CD14-positive monocyte (primary cell): ENCODE measurements at regions not wholly inside any gene's neighbourhood (a gene's known extent, or its start where the extent isn't known, plus 50 kb on each side); places are given as distances from the start of the nearest gene placed in this dataset.

Experiments
- DNase-seq, 3 donors: peaks; one replicate each; pipeline ENCODE4 v3.0.0-alpha.2; 2011 to 2022
- H2AFZ ChIP-seq: 2 replicates; pipeline ENCODE4 v1.6.0; 2012; ENCODE audit warnings: mild to moderate bottlenecking, low read depth, low read length, inconsistent platforms; ENCODE audit not compliant: insufficient read depth, poor library complexity, severe bottlenecking
- H3K27ac ChIP-seq, 2 donors: 1 replicate in 1 of 2; 2 replicates in 1 of 2; pipeline ENCODE4 v1.5.1; 2012 to 2013; ENCODE audit warnings: low read length in 2 of 2, control low read depth in 1 of 2, inconsistent platforms in 1 of 2, low read depth in 1 of 2, mild to moderate bottlenecking in 1 of 2
- H3K27me3 ChIP-seq, 2 donors: one replicate each; pipeline versions ENCODE4 v1.6.0 to v1.6.1; 2011 to 2013; ENCODE audit warnings: low read length in 2 of 2; ENCODE audit not compliant: control insufficient read depth in 2 of 2, insufficient read depth in 2 of 2
- H3K36me3 ChIP-seq, 2 donors: replicated peaks in 1 of 2; 1 replicate in 1 of 2; 2 replicates in 1 of 2; pipeline versions ENCODE4 v1.5.1 to v1.6.1; 2012 to 2013; ENCODE audit warnings: low read length in 2 of 2, control low read depth in 1 of 2, inconsistent platforms in 1 of 2, mild to moderate bottlenecking in 1 of 2; ENCODE audit not compliant: insufficient read depth in 2 of 2, control insufficient read depth in 1 of 2
- H3K4me1 ChIP-seq, 2 donors: 1 replicate in 1 of 2; 2 replicates in 1 of 2; pipeline versions ENCODE4 v1.5.1 to v1.6.1; 2012 to 2013; ENCODE audit warnings: low read length in 2 of 2, control low read depth in 1 of 2, inconsistent platforms in 1 of 2, mild to moderate bottlenecking in 1 of 2, moderate library complexity in 1 of 2; ENCODE audit not compliant: insufficient read depth in 2 of 2, control insufficient read depth in 1 of 2
- H3K4me2 ChIP-seq: replicated peaks from 2 replicates; pipeline ENCODE3; 2012; ENCODE audit warnings: low read length, moderate library complexity, mild to moderate bottlenecking; ENCODE audit not compliant: poor library complexity, severe bottlenecking; ENCODE audit errors: extremely low read depth
- H3K4me3 ChIP-seq, 3 experiments: fragments of 200-600 bp in 1 of 3; sonication (generic) in 1 of 3; replicated peaks in 1 of 3; 1 replicate in 2 of 3; 2 replicates in 1 of 3; pipeline ENCODE4 v1.5.1; 2011 to 2013; ENCODE audit warnings: low read length in 3 of 3, mild to moderate bottlenecking in 3 of 3, control low read depth in 2 of 3, low read depth in 2 of 3, inconsistent platforms in 1 of 3, moderate library complexity in 1 of 3
- H3K79me2 ChIP-seq: 2 replicates; pipeline ENCODE4 v1.6.0; 2012; ENCODE audit warnings: mild to moderate bottlenecking, control low read depth, inconsistent platforms, low read length, moderate library complexity; ENCODE audit not compliant: insufficient read depth
- H3K9ac ChIP-seq: 2 replicates; pipeline ENCODE4 v1.6.0; 2017; ENCODE audit warnings: low read length, mild to moderate bottlenecking; ENCODE audit not compliant: insufficient read depth, poor library complexity, severe bottlenecking
- H3K9me3 ChIP-seq, 2 donors: replicated peaks in 1 of 2; 1 replicate in 1 of 2; 2 replicates in 1 of 2; pipeline versions ENCODE4 v1.5.1 to v1.6.1; 2012 to 2013; ENCODE audit warnings: low read length in 2 of 2, control low read depth in 1 of 2; ENCODE audit not compliant: control insufficient read depth in 1 of 2, insufficient read depth in 1 of 2
- H4K20me1 ChIP-seq: 2 replicates; pipeline ENCODE4 v1.6.0; 2012; ENCODE audit warnings: mild to moderate bottlenecking, low read length, control low read depth, moderate library complexity; ENCODE audit not compliant: insufficient read depth
- H3K27ac Mint-ChIP-seq, 7 donors: one replicate each; pipeline ENCODE4 v1.8.0; 2020; ENCODE audit warnings: mild to moderate bottlenecking in 7 of 7, mixed read lengths in 7 of 7, moderate library complexity in 6 of 7, inconsistent platforms in 2 of 7
- H3K27me3 Mint-ChIP-seq, 3 donors: one replicate each; pipeline ENCODE4 v1.8.0; 2021 to 2022; ENCODE audit warnings: low read depth in 3 of 3, mild to moderate bottlenecking in 3 of 3, mixed read lengths in 3 of 3, moderate library complexity in 3 of 3, inconsistent platforms in 1 of 3
- H3K36me3 Mint-ChIP-seq, 2 donors: one replicate each; pipeline ENCODE4 v1.8.0; 2020; ENCODE audit warnings: mixed read lengths in 2 of 2, inconsistent platforms in 1 of 2, mild to moderate bottlenecking in 1 of 2
- H3K4me1 Mint-ChIP-seq: one replicate; pipeline ENCODE4 v1.8.0; 2020; ENCODE audit warnings: mild to moderate bottlenecking, mixed read lengths
- H3K4me3 Mint-ChIP-seq, 2 donors: one replicate each; pipeline ENCODE4 v1.8.0; 2020; ENCODE audit warnings: mild to moderate bottlenecking in 2 of 2, mixed read lengths in 2 of 2, moderate library complexity in 1 of 2
- H3K9me3 Mint-ChIP-seq, 7 donors: one replicate each; pipeline ENCODE4 v1.8.0; 2020 to 2022; ENCODE audit warnings: mixed read lengths in 7 of 7, mild to moderate bottlenecking in 6 of 7, moderate library complexity in 6 of 7, inconsistent platforms in 2 of 7
- WGBS: methylation state at CpG from one replicate; pipeline ENCODE4 v1.1.5; 2013; ENCODE audit warnings: missing lambda C conversion rate; ENCODE audit not compliant: insufficient coverage; 5-methylcytosine and 5-hydroxymethylcytosine counted together
- intact Hi-C, 2 donors: fragments of 100-400 bp; cut with micrococcal nuclease; formaldehyde crosslinking; loops; one replicate each; pipeline versions ENCODE4 v1.15.0 to v1.15.1; 2023
- TF ChIP-seq, protein P1 (sequence below): fragments of 200-600 bp; IDR thresholded peaks from one replicate; pipeline ENCODE4 v1.8.0; 2022; ENCODE audit warnings: antibody characterized with exemption, mild to moderate bottlenecking

- H3K4me3 Mint-ChIP-seq, result no peak overlapping the region
- no peak overlapping the region for H3K27ac Mint-ChIP-seq
- Histone ChIP-seq H3K4me1 (no peaks in the 10 kb centered on the region), H3K9me3 (no peaks in the 10 kb centered on the region), H3K4me3 (no peak overlapping the region), H3K36me3 (no peaks in the 10 kb centered on the region), H3K79me2 (no peaks in the 10 kb centered on the region), H3K27ac (no peak overlapping the region), H4K20me1 (no peaks in the 10 kb centered on the region), H3K27me3 (no peaks in the 10 kb centered on the region), H2AFZ (no peak overlapping the region), H3K4me2 (no peak overlapping the region), H3K9ac (no peak overlapping the region)
- no peaks in the 10 kb centered on the region for H3K36me3 Mint-ChIP-seq
- TF ChIP-seq, protein P1, sequence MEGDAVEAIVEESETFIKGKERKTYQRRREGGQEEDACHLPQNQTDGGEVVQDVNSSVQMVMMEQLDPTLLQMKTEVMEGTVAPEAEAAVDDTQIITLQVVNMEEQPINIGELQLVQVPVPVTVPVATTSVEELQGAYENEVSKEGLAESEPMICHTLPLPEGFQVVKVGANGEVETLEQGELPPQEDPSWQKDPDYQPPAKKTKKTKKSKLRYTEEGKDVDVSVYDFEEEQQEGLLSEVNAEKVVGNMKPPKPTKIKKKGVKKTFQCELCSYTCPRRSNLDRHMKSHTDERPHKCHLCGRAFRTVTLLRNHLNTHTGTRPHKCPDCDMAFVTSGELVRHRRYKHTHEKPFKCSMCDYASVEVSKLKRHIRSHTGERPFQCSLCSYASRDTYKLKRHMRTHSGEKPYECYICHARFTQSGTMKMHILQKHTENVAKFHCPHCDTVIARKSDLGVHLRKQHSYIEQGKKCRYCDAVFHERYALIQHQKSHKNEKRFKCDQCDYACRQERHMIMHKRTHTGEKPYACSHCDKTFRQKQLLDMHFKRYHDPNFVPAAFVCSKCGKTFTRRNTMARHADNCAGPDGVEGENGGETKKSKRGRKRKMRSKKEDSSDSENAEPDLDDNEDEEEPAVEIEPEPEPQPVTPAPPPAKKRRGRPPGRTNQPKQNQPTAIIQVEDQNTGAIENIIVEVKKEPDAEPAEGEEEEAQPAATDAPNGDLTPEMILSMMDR, result no peak
- no peaks in the 10 kb centered on the region for H3K4me1 Mint-ChIP-seq
- DNase-seq, result no peak
- intact Hi-C loops, result no loop called here
- peaks cover 1 to 3% (median 2%) of the 10 kb centered on the region in 3 donors for H3K27me3 Mint-ChIP-seq
- 100% methylated on average over 3 of the region's 6 CpGs for WGBS
- peaks cover 0 to 2% (median 0%) of the 10 kb centered on the region in 7 donors for H3K9me3 Mint-ChIP-seq
Measured at GRCh38 chr4:153060196-153060595, 124.1 kb downstream of the FHDC1 start.

GRCh38 chr4:153061971-153062370, 125.8 kb downstream of the FHDC1 start:
- Histone ChIP-seq H3K9ac (no peak overlapping the region), H3K9me3 (no peaks in the 10 kb centered on the region), H3K79me2 (no peaks in the 10 kb centered on the region), H3K4me3 (no peak overlapping the region), H4K20me1 (no peaks in the 10 kb centered on the region), H3K4me2 (no peak overlapping the region), H3K27ac (no peak overlapping the region), H3K36me3 (no peaks in the 10 kb centered on the region), H3K4me1 (no peaks in the 10 kb centered on the region), H2AFZ (no peak overlapping the region), H3K27me3 (no peaks in the 10 kb centered on the region)
- Mint-ChIP-seq H3K4me3 (no peak overlapping the region), H3K27ac (no peak overlapping the region), H3K27me3 (peaks cover 1 to 3% (median 2%) of the 10 kb centered on the region in 3 donors), H3K9me3 (peaks cover 0 to 2% (median 0%) of the 10 kb centered on the region in 7 donors), H3K4me1 (no peaks in the 10 kb centered on the region), H3K36me3 (no peaks in the 10 kb centered on the region)
- intact Hi-C loops, result no loop called here
- DNase-seq, result no peak
- TF ChIP-seq, protein P1, result no peak
- 100% methylated on average over 2 of the region's 2 CpGs for WGBS
